Erythroblast (primary cell): ENCODE measurements at regions not wholly inside any gene's neighbourhood (a gene's known extent, or its start where the extent isn't known, plus 50 kb on each side); places are given as distances from the start of the nearest gene placed in this dataset.

Experiments used
- GATA1 ChIP-seq: IDR thresholded peaks from 2 replicates; pipeline ENCODE4 v1.6.1; 2011; ENCODE audit warnings: low read depth, mild to moderate bottlenecking, control low read depth, low read length, moderate library complexity
- POLR2A ChIP-seq: IDR thresholded peaks from 2 replicates; pipeline ENCODE4 v1.6.1; 2011; ENCODE audit warnings: mild to moderate bottlenecking, low read length

GRCh38 chr2:130287656-130288026 lies 55.1 kb upstream of the IMP4 start:
- TF ChIP-seq POLR2A (no peak), GATA1 (no peak)
